K562 (cell line): ENCODE measurements at regions not wholly inside any gene's neighbourhood (a gene's known extent, or its start where the extent isn't known, plus 50 kb on each side); places are given as distances from the start of the nearest gene placed in this dataset.

Source experiments
- ATAC-seq: fragments of 200-7000 bp; cut with Tn5 transposase; 3 replicates; pipeline ENCODE4 v1.9.1; 2020; ENCODE audit warnings: moderate library complexity
- BruUV-seq: library from RNA; stranded (reverse); fragments of 400-500 nt; replicated peaks from 2 replicates; lab custom pipeline; 2021; lab: Mats Ljungman, UMichigan
- CTCF ChIA-PET: fragments of 300-600 bp; formaldehyde crosslinking; extraction: SDS; loops from one replicate; lab custom pipeline; 2021; ENCODE audit warnings: low intra/inter-chr PET ratio; lab: Yijun Ruan, JAX
- POLR2A ChIA-PET: fragments of 300-600, 350-650 bp; sonication (Branson Sonifier 250); formaldehyde crosslinking; extraction: SDS; loops from one replicate; lab custom pipeline; 2021; ENCODE audit warnings: antibody characterized with exemption, inconsistent platforms; lab: Yijun Ruan, JAX
- DNase-seq, 4 experiments: peaks; one replicate each; pipeline versions ENCODE4 v3.0.0 to v3.0.0-alpha.2; 2011 to 2018; ENCODE audit warnings: low spot score in 3 of 4, mixed read lengths in 3 of 4; ENCODE audit errors: extremely low read depth in 1 of 4
- FAIRE-seq: peaks from 2 replicates; lab custom pipeline; 2011; peaks lifted over from hg19 to GRCh38; lab: Jason Lieb, UNC
- H2AFZ ChIP-seq: 2 replicates; pipeline ENCODE4 v1.6.0; 2011; ENCODE audit warnings: low read depth, low read length, control low read depth, inconsistent platforms
- H3K27ac ChIP-seq: fragments of 200-600 bp; 3 replicates; pipeline ENCODE4 v1.8.0; 2011; ENCODE audit warnings: low read depth, mild to moderate bottlenecking, control low read depth, inconsistent platforms, low read length, moderate library complexity, mixed read lengths; ENCODE audit errors: extremely low read depth
- H3K27me3 ChIP-seq, 2 experiments: fragments of 300-600 bp in 1 of 2; 2 replicates in 1 of 2; 3 replicates in 1 of 2; pipeline versions ENCODE4 v1.6.0 to v1.8.0; 2011; ENCODE audit warnings: inconsistent platforms in 2 of 2, low read length in 2 of 2, mild to moderate bottlenecking in 1 of 2, mixed read lengths in 1 of 2, moderate library complexity in 1 of 2; ENCODE audit not compliant: control insufficient read depth in 2 of 2, insufficient read depth in 2 of 2
- H3K36me3 ChIP-seq: fragments of 300-600 bp; 3 replicates; pipeline ENCODE4 v1.8.0; 2011; ENCODE audit warnings: mild to moderate bottlenecking, low read length, inconsistent platforms; ENCODE audit not compliant: control insufficient read depth, insufficient read depth
- H3K4me1 ChIP-seq, 2 experiments: fragments of 200-600 bp in 1 of 2; replicated peaks in 1 of 2; 2 replicates in 1 of 2; 3 replicates in 1 of 2; pipeline versions ENCODE4 v1.5.1 to v1.8.0; 2011; ENCODE audit warnings: inconsistent platforms in 2 of 2, low read length in 2 of 2, mild to moderate bottlenecking in 1 of 2, mixed read lengths in 1 of 2, moderate library complexity in 1 of 2; ENCODE audit not compliant: control insufficient read depth in 2 of 2, insufficient read depth in 2 of 2
- H3K4me2 ChIP-seq: 2 replicates; pipeline ENCODE4 v1.6.1; 2011; ENCODE audit warnings: low read length, control low read depth, inconsistent platforms, mixed read lengths; ENCODE audit not compliant: insufficient read depth
- H3K4me3 ChIP-seq: fragments of 200-600 bp; sonication (generic), shearing (Covaris generic); 2 replicates; pipeline ENCODE4 v1.5.1; 2016; ENCODE audit warnings: control low read depth, inconsistent platforms
- H3K79me2 ChIP-seq: fragments of 200-600 bp; 3 replicates; pipeline ENCODE4 v1.8.0; 2011; ENCODE audit warnings: low read length, inconsistent platforms; ENCODE audit not compliant: control insufficient read depth, insufficient read depth
- H3K9ac ChIP-seq, 2 experiments: 2 replicates each; pipeline versions ENCODE4 v1.6.0 to v1.6.1; 2011; ENCODE audit warnings: low read depth in 2 of 2, low read length in 2 of 2, control low read depth in 1 of 2, inconsistent platforms in 1 of 2, mild to moderate bottlenecking in 1 of 2, mixed read lengths in 1 of 2; ENCODE audit not compliant: insufficient read depth in 1 of 2
- H3K9me1 ChIP-seq: one replicate; pipeline ENCODE4 v1.6.0; 2011; ENCODE audit warnings: inconsistent platforms, mild to moderate bottlenecking, low read length, moderate library complexity; ENCODE audit not compliant: control insufficient read depth, insufficient read depth
- H3K9me3 ChIP-seq: replicated peaks from 2 replicates; pipeline ENCODE4 v1.5.1; 2011; ENCODE audit warnings: low read depth, low read length, inconsistent platforms; ENCODE audit not compliant: control insufficient read depth, insufficient read depth
- H4K20me1 ChIP-seq: replicated peaks from 2 replicates; pipeline ENCODE4 v1.6.1; 2011; ENCODE audit warnings: low read length, inconsistent platforms, mixed read lengths; ENCODE audit not compliant: control insufficient read depth, insufficient read depth
- BRCA1 ChIP-seq, 2 experiments: fragments of 450-650 bp in 1 of 2; sonication (generic) in 1 of 2; formaldehyde crosslinking in 1 of 2; IDR thresholded peaks; 2 replicates each; pipeline versions ENCODE4 v1.5.0 to v1.6.1; 2017 to 2020; ENCODE audit warnings: mild to moderate bottlenecking in 1 of 2, missing genetic modification reagents in 1 of 2
- CREBBP ChIP-seq: IDR thresholded peaks from one replicate; pipeline ENCODE4 v1.6.1; 2012; ENCODE audit warnings: low read depth, mild to moderate bottlenecking, control low read depth, inconsistent platforms, low read length
- ESRRB ChIP-seq: fragments of 250-450 bp; sonication (Bioruptor Pico); IDR thresholded peaks from 2 replicates; pipeline ENCODE4 v1.5.0; 2020; ENCODE audit warnings: mild to moderate bottlenecking, moderate library complexity, borderline replicate concordance
- ETV5 ChIP-seq: sonication (generic); formaldehyde crosslinking; IDR thresholded peaks from 2 replicates; pipeline ENCODE4 v1.4.0; 2020; ENCODE audit warnings: low read depth, mild to moderate bottlenecking, missing genetic modification reagents
- JUNB ChIP-seq: fragments of 450-650 bp; formaldehyde crosslinking; conservative IDR thresholded peaks from 2 replicates; pipeline ENCODE4 v1.4.0; 2020; ENCODE audit warnings: mild to moderate bottlenecking
- LEF1 ChIP-seq: fragments of 450-650 bp; IDR thresholded peaks from 2 replicates; pipeline ENCODE4 v1.6.1; 2016; ENCODE audit warnings: mild to moderate bottlenecking
- MAX ChIP-seq: sonication (generic); formaldehyde crosslinking; IDR thresholded peaks from 2 replicates; pipeline ENCODE4 v1.9.0; 2022; ENCODE audit warnings: mild to moderate bottlenecking, missing genetic modification reagents
- MXI1 ChIP-seq: IDR thresholded peaks from 2 replicates; pipeline ENCODE4 v1.6.1; 2011; ENCODE audit warnings: low read depth, mild to moderate bottlenecking, improper control_type of control experiment, low read length
- NFE2L1 ChIP-seq: fragments of 450-650 bp; IDR thresholded peaks from 2 replicates; pipeline ENCODE4 v1.6.1; 2016; ENCODE audit warnings: missing genetic modification characterization, low read depth, mild to moderate bottlenecking, missing compliant biosample characterization, moderate library complexity, borderline replicate concordance
- NR0B1 ChIP-seq: fragments of 450-650 bp; IDR thresholded peaks from one replicate; pipeline ENCODE4 v1.6.1; 2018; ENCODE audit warnings: mild to moderate bottlenecking, moderate library complexity; ENCODE audit not compliant: partially characterized antibody
- PRDM10 ChIP-seq: fragments of 450-650 bp; IDR thresholded peaks from 2 replicates; pipeline ENCODE4 v1.6.1; 2018; ENCODE audit not compliant: partially characterized antibody
- PTTG1 ChIP-seq: fragments of 450-650 bp; IDR thresholded peaks from 2 replicates; pipeline ENCODE4 v1.6.1; 2016; ENCODE audit warnings: low read depth, mild to moderate bottlenecking, missing genetic modification characterization, missing compliant biosample characterization
- RFX5 ChIP-seq: IDR thresholded peaks from 2 replicates; pipeline ENCODE4 v1.6.1; 2011; ENCODE audit warnings: low read depth, mild to moderate bottlenecking, improper control_type of control experiment, low read length
- THAP7 ChIP-seq: fragments of 250-450 bp; sonication (Bioruptor Pico); IDR thresholded peaks from 2 replicates; pipeline ENCODE4 v1.5.0; 2021
- ZNF146 ChIP-seq: IDR thresholded peaks from one replicate; pipeline ENCODE4 v1.6.1; 2018; ENCODE audit warnings: missing compliant biosample characterization; ENCODE audit not compliant: unreplicated experiment
- ZNF184 ChIP-seq: sonication (generic); formaldehyde crosslinking; IDR thresholded peaks from 2 replicates; pipeline ENCODE4 v1.5.0; 2020; ENCODE audit warnings: missing genetic modification reagents
- WGBS: fragments of 100-300 bp; shearing (Covaris generic); methylation state at CpG from one replicate; pipeline ENCODE4 v1.1.6; 2016; ENCODE audit warnings: low coverage, mixed read lengths; ENCODE audit not compliant: insufficient coverage; ENCODE audit errors: missing lambda C conversion rate; 5-methylcytosine and 5-hydroxymethylcytosine counted together
- in situ Hi-C: fragments of 300-500 bp; cut with MboI; formaldehyde crosslinking; loops from 4 replicates; pipeline ENCODE4 v1.15.0; 2018; ENCODE audit warnings: inconsistent platforms, mixed read lengths
- intact Hi-C: fragments of 100-400 bp; cut with micrococcal nuclease; formaldehyde crosslinking; loops from 2 replicates; pipeline ENCODE4 v1.14.2; 2022

- DNase-seq, result peak; percentile 81 to 88 (median 85)
- peak; percentile 40 for FAIRE-seq
- intact Hi-C loops, result no loop called here
- CTCF ChIA-PET, result interaction anchor here (0.8 to 1.1 kb wide), 2 partner anchors 106 to 190 kb away, joined by 3 to 5 read pairs; no protein-coding TSS in a partner anchor
- Histone ChIP-seq H3K27ac (no peak overlapping the region), H4K20me1 (no peaks in the 10 kb centered on the region), H3K4me1 (peaks cover 0 to 7% of the 10 kb centered on the region in 2 experiments; a peak in 3 of 5 replicates), H3K9ac (peak overlapping the region in 1 of 2 experiments; percentile 80; a peak in 2 of 4 replicates), H3K9me1 (no peaks in the 10 kb centered on the region), H3K36me3 (no peaks in the 10 kb centered on the region), H3K4me3 (peak overlapping the region; percentile 18), H2AFZ (peak overlapping the region; percentile 83), H3K27me3 (peaks cover 15 to 35% of the 10 kb centered on the region in 2 experiments; a peak in 4 of 5 replicates), H3K9me3 (no peaks in the 10 kb centered on the region), H3K4me2 (peak overlapping the region; percentile 55; the same call in 1 of the 2 replicates), H3K79me2 (no peaks in the 10 kb centered on the region)
- peak; percentile 99 for ATAC-seq
- in situ Hi-C loops, result no loop called here
- POLR2A ChIA-PET, result no interaction called here
- 4% methylated on average over 54 of the region's 55 CpGs for WGBS
- BruUV-seq, result no TSS peak
- no peak for TF ChIP-seq CREBBP
- no peak for TF ChIP-seq PTTG1
- TF ChIP-seq RFX5, result no peak
- TF ChIP-seq JUNB, result no peak
- TF ChIP-seq ZNF184 (CRISPR knock-in tag), result no peak
- TF ChIP-seq ETV5 (CRISPR knock-in tag), result no peak
- no peak for TF ChIP-seq THAP7
- TF ChIP-seq MXI1, result no peak
- TF ChIP-seq PRDM10, result no peak
- TF ChIP-seq MAX (CRISPR knock-in tag), result peak; percentile 55; the same call in 1 of the 2 replicates
- no peak for TF ChIP-seq BRCA1 (IDR thresholded peaks at IDR 0.05)
- TF ChIP-seq BRCA1 (CRISPR knock-in tag; IDR thresholded peaks at IDR 0.05), result no peak
- no peak for TF ChIP-seq NR0B1
- TF ChIP-seq NFE2L1, result no peak
- TF ChIP-seq ESRRB, result no peak
- TF ChIP-seq ZNF146 (CRISPR knock-in tag), result no peak
- TF ChIP-seq LEF1, result no peak
These were observed 54.1 kb upstream of the SAMD11 start for GRCh38 chr1:869499-870244.
